Ureter (tissue), 1 donor: ENCODE measurements at regions not wholly inside any gene's neighbourhood (a gene's known extent, or its start where the extent isn't known, plus 50 kb on each side); places are given as distances from the start of the nearest gene placed in this dataset.
"Not testable (repeated sequence)": the region's sequence is repeated elsewhere in the genome, so short reads cannot be mapped to it uniquely, and the experiment has no call there.

Experiments
- DNase-seq: peaks from one replicate; pipeline ENCODE4 v3.0.0-alpha.2; 2020; ENCODE audit warnings: low spot score
- donor health status: DM: yes; HTN: yes; CAD: no.

- DNase-seq = no peak
Observed at GRCh38 chr3:72278349-72279067, 493.6 kb upstream of the PROK2 start.

GRCh38 chr3:72277710-72278109 lies 492.8 kb upstream of the PROK2 start:
- no peak for DNase-seq

- DNase-seq = no peak
Observed at GRCh38 chr3:72276806-72277205, 491.9 kb upstream of the PROK2 start.

- DNase-seq = no peak
Observed at GRCh38 chr3:72275331-72275751, 490.4 kb upstream of the PROK2 start.

GRCh38 chr3:72274493-72275330 lies 489.8 kb upstream of the PROK2 start:
- no peak for DNase-seq

GRCh38 chr3:72273615-72274014 lies 488.7 kb upstream of the PROK2 start:
- DNase-seq = no peak

- DNase-seq = no peak
Observed at GRCh38 chr3:72272356-72272755, 487.4 kb upstream of the PROK2 start.

- no peak for DNase-seq
Observed at GRCh38 chr3:72271923-72272322, 487.0 kb upstream of the PROK2 start.

GRCh38 chr3:72271216-72271615 lies 486.3 kb upstream of the PROK2 start:
- DNase-seq = no peak

- no peak for DNase-seq
Observed at GRCh38 chr3:72270730-72271129, 485.8 kb upstream of the PROK2 start.

GRCh38 chr3:72270072-72270681 lies 485.2 kb upstream of the PROK2 start:
- peak; percentile 90 for DNase-seq

GRCh38 chr3:72269475-72269874 lies 484.5 kb upstream of the PROK2 start:
- no peak for DNase-seq

- DNase-seq = not testable (repeated sequence)
Observed at GRCh38 chr3:72266921-72267524, 482.1 kb upstream of the PROK2 start.

- DNase-seq = no peak
Observed at GRCh38 chr3:72266016-72266370, 481.0 kb upstream of the PROK2 start.

- DNase-seq = no peak
Observed at GRCh38 chr3:72265256-72266015, 480.5 kb upstream of the PROK2 start.

GRCh38 chr3:72263223-72263990 lies 478.5 kb upstream of the PROK2 start:
- DNase-seq = no peak

GRCh38 chr3:72262736-72263135 lies 477.8 kb upstream of the PROK2 start:
- DNase-seq = no peak

- DNase-seq = no peak
Observed at GRCh38 chr3:72261566-72262564, 476.9 kb upstream of the PROK2 start.

GRCh38 chr3:72260588-72260910 lies 475.6 kb upstream of the PROK2 start:
- no peak for DNase-seq
